ENCODE measurements at regions not wholly inside any gene's neighbourhood (a gene's known extent, or its start where the extent isn't known, plus 50 kb on each side); places are given as distances from the start of the nearest gene placed in this dataset.

DNA sequence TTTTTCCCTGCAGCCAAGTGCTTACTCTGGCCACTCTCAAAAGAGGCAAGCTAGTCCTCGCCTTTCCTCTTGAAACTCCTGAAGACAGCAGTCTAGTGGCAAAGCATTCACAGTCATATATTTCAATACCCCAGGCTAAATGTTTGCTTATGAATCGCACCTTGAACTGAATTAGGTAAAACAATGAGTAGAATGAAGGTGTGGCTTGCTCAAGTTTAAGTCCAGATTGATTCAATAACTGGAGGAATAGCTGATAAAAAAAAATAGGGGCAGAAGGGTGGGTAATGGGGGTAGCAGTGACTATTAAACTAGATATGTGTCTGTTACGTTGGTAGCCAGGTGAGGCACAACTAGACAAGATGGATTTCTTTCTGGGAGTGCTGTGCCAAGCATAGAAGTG lies 88.2 kb upstream of the EPB41L3 start:
- DNase-seq: no peak

DNA sequence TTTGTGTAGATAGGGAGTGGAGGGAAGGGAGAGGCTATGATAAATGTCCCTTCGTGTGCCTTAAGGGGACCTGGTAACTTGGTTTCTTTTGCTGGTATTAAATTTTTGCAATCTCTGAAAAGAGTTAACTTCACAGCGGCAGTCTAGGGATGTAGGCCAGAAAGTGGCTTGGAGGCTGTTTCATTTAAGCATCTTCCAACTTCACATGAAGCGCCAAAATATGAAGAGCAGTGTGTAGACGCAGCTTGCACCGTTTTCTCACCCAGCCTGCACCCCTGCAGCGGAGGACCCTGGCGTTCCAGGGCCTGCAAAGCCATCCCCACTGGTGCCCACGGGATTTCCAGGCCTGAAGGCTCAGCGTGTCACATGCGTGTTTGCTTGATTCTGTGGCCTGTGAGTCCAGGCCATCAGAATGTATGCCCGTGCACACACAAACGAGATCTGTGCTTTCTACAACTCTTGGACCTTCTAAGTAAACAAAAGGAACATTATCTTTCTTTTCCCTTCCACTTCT lies 87.2 kb upstream of the EPB41L3 start:
- DNase-seq: no peak

- peak; percentile 51 for DNase-seq
Measured at GRCh38 chr18:5630057-5630899, 86.5 kb upstream of the EPB41L3 start.

GRCh38 chr18:5628512-5629255 lies 84.9 kb upstream of the EPB41L3 start:
- peak; percentile 5 for DNase-seq

DNA sequence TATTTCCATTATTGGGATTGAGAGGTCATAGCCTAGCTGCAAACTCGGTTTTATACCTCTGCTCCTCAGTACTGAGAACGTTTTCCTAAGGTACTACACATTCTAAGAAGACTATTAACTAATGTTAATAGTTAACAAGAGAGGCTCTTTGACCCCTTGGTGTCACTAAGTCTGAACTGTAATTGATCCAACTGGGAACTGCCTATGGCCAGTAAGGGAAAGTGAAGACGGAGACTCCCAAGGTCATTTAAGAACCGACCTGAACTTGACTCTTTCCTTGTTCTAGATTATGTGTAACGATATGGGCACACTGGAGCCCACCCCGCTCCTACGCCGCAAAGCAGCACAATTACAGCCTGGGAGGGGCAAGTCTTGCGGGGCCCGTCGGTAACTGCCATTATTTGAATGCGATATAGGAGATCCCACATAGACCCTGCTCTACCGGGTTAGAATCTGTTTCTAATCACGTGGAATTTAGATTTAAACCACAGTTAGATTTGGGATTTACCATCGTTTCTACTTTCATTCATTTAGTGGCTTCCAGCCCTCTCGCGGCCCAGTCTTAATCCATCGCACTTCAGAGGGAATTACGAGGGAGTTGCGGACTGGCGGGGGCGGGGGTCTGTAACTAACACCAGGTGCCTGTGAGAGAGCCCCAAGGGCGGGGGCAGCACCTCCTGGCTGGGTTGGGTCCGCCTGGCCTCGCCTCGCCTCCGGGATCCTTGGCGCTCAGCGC lies 84.1 kb upstream of the EPB41L3 start:
- DNase-seq: no peak

DNA sequence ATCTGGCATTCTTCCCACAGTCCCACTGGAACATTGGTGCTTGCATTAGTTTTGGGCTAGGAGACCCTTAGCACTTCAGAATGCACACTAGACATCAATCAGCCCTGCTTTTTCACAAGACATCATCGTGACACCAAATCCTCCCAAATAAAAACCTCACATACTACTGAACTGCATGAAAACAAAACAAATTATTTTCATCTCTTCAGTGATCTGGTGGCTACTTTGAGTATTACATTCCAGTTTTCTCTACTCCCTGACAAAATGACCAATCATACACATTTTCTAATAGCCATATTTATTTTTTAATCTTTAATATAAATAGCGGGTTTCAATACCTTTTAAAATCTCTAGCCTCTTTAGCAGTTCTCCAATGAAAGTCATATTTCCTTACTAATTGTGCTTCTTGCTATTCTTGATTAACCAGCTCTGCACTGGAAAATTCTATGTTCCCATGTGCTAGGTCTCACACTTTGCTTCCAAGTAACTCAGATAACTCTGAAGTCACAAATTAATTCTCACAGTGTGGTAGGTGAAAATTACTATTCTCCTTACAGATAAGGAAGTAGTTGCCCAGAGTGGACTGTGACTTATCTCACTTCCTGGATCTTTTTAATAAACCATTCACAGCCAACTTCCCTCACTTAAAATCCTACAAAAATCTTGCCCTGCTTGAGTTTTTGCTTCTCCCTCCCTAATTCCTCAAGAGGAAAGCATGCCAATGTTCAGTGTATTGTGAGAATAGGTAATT lies 82.5 kb upstream of the EPB41L3 start:
- DNase-seq: no peak

DNA sequence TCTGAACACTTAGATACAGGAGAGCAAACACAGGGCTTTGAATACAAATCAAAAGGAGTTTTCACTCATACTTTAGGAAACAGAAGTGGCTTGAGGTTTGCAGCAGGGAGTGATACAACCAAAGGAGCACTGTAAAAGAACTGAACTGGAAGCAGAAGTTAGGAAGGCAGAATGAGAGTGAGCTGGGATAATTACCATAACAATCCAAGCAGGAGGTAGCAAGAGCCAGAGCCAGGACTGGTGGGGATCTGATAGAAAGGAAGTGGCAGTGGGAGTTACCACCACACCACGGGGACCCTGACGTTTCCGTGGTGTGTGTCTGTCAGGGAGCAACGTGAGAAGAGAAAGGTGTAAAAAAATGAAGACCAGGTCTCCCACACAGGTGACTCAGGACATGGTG lies 81.3 kb upstream of the EPB41L3 start:
- no peak for DNase-seq

GRCh38 chr18:5622905-5623304 lies 79.1 kb upstream of the EPB41L3 start:
- no peak for DNase-seq

GRCh38 chr18:5620289-5620688 lies 76.5 kb upstream of the EPB41L3 start:
- DNase-seq: no peak

GRCh38 chr18:5619376-5619775 lies 75.6 kb upstream of the EPB41L3 start:
- DNase-seq: no peak

- no peak for DNase-seq
Measured at GRCh38 chr18:5618047-5618688, 74.4 kb upstream of the EPB41L3 start.

GRCh38 chr18:5611221-5611620 lies 67.4 kb upstream of the EPB41L3 start:
- no peak for DNase-seq

DNA sequence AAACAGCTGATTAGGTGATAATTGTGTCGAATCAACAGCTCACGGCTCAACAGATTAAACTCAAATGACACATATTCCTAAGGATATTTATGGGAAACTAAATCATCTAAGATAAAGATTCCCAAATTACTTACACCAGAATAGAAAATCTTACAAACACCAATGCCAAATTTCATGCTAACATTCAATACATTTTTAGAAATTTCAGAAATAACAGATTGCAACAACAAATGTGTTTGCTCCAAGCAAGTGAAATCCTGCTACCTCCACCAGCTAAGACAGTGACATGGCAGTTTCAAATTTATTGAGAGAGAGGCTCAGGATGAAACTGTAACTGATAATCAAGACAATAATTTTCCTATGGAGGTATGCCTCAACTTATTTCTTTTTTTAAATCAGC lies 65.0 kb upstream of the EPB41L3 start:
- no peak for DNase-seq

- DNase-seq: no peak
Measured at GRCh38 chr18:5606951-5607350, 63.2 kb upstream of the EPB41L3 start.

- DNase-seq: no peak
Measured at GRCh38 chr18:5604778-5605177, 61.0 kb upstream of the EPB41L3 start.

DNA sequence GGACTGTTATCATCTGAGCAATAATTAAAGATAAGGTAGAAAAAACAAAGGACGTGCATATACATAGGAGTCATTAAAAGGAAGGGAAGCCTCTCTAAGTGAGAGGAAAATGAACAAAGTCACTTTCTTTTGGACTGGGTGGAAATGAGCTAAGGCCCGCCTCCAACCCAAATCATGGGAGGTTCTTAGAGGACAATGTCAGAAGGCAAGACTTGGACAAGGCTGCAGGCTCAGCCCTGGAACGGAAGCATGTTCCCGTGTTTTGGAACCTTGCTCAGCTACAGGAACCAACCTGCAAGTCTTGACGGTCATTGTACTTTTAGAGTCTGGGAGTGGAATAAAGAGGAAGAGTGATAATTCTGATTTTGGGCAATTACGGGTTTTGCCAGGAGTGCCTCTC lies 59.4 kb upstream of the EPB41L3 start:
- no peak for DNase-seq

DNA sequence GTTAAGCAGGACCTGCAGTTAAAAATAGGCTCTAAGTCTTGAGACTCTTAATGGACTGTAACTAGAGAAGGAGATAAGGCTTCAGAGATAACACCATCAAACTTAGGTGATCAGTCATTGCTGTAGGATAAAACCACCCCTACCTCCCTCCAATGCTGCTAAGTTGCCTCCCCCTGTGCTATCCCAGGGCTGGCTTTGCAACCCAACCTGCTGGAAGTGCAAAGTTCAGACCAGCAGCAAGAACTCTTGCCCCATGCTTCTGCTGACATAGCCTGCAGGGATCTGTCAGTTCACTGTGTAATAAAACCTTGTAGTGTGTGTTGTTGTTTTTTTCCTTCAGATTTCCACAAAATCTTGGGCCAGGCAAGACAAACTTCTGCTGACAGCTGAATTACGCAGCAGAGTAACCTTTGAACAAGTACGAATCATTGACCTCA lies 57.4 kb upstream of the EPB41L3 start:
- DNase-seq: no peak

GRCh38 chr18:5600378-5601071 lies 56.7 kb upstream of the EPB41L3 start:
- no peak for DNase-seq

GRCh38 chr18:5596585-5596984 lies 52.8 kb upstream of the EPB41L3 start:
- no peak for DNase-seq

Measured in CD4-positive, alpha-beta T cell treated with Interleukin-17A for 4 hours (primary cell).